ENCODE measurements at regions not wholly inside any gene's neighbourhood (a gene's known extent, or its start where the extent isn't known, plus 50 kb on each side); places are given as distances from the start of the nearest gene placed in this dataset.

DNA sequence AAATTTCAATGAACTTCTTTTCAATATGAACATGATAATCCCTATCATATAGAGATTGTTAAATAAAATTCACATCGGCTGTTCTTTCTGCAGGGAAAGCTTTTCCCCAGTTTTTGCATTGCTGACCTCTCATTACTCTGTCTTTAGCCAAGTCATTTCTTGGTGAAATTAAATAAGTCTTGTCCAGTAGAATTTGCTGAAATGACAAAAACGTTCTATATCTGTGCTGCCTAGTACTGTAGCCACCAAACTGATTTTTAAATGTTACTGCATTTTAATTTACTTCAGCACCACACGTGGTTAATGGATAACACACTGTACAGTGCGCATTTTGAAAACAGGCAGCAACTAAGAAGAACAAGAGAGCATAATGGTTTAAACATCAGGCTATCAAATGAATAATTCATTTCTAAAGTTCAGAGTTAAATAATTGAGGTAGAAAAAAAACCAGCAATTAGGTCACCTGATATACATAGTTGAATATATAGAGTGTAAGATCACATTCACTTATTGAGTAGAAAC lies 178.9 kb downstream of the LIG4 start:
- Histone ChIP-seq H3K9ac (ENCODE audit: low read length) (no peak overlapping the region), H3K36me3 (ENCODE audit: insufficient read depth, low read length) (no peaks in the 10 kb centered on the region), H3K9me2 (ENCODE audit: insufficient read depth, low read length) (no peaks in the 10 kb centered on the region), H3K79me2 (replicated peaks; ENCODE audit: insufficient read depth, low read length) (no peaks in the 10 kb centered on the region), H3K4me2 (ENCODE audit: low read length) (no peak overlapping the region), H2AFZ (ENCODE audit: low read depth, low read length) (no peak overlapping the region), H3K4me3 (ENCODE audit: low read length) (no peak overlapping the region), H3K9me3 (ENCODE audit: low read length) (no peaks in the 10 kb centered on the region), H3K27ac (ENCODE audit: low read length) (no peak overlapping the region), H3F3A (ENCODE audit: insufficient read depth, low read length, poor library complexity, severe bottlenecking) (no peaks in the 10 kb centered on the region), H3K27me3 (ENCODE audit: insufficient read depth, low read depth, low read length) (no peaks in the 10 kb centered on the region), H4K20me1 (ENCODE audit: insufficient read depth) (no peaks in the 10 kb centered on the region)
- TF ChIP-seq MXI1 (conservative IDR thresholded peaks at IDR 0.05; ENCODE audit: poor library complexity, severe bottlenecking) (no peak), EZH2 (IDR thresholded peaks at IDR 0.05; ENCODE audit: borderline replicate concordance, insufficient read depth, low read length, poor library complexity, severe bottlenecking) (no peak), EP300 (conservative IDR thresholded peaks at IDR 0.05; ENCODE audit: poor library complexity, severe bottlenecking) (no peak), TAF1 (IDR thresholded peaks at IDR 0.05; ENCODE audit: low read depth) (no peak), RAD21 (conservative IDR thresholded peaks at IDR 0.05) (no peak), POLR2AphosphoS5 (IDR thresholded peaks at IDR 0.05) (no peak)
- TF ChIP-seq, protein P1, sequence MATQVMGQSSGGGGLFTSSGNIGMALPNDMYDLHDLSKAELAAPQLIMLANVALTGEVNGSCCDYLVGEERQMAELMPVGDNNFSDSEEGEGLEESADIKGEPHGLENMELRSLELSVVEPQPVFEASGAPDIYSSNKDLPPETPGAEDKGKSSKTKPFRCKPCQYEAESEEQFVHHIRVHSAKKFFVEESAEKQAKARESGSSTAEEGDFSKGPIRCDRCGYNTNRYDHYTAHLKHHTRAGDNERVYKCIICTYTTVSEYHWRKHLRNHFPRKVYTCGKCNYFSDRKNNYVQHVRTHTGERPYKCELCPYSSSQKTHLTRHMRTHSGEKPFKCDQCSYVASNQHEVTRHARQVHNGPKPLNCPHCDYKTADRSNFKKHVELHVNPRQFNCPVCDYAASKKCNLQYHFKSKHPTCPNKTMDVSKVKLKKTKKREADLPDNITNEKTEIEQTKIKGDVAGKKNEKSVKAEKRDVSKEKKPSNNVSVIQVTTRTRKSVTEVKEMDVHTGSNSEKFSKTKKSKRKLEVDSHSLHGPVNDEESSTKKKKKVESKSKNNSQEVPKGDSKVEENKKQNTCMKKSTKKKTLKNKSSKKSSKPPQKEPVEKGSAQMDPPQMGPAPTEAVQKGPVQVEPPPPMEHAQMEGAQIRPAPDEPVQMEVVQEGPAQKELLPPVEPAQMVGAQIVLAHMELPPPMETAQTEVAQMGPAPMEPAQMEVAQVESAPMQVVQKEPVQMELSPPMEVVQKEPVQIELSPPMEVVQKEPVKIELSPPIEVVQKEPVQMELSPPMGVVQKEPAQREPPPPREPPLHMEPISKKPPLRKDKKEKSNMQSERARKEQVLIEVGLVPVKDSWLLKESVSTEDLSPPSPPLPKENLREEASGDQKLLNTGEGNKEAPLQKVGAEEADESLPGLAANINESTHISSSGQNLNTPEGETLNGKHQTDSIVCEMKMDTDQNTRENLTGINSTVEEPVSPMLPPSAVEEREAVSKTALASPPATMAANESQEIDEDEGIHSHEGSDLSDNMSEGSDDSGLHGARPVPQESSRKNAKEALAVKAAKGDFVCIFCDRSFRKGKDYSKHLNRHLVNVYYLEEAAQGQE (IDR thresholded peaks at IDR 0.05; ENCODE audit: borderline replicate concordance), result no peak
- TF ChIP-seq, protein P2, sequence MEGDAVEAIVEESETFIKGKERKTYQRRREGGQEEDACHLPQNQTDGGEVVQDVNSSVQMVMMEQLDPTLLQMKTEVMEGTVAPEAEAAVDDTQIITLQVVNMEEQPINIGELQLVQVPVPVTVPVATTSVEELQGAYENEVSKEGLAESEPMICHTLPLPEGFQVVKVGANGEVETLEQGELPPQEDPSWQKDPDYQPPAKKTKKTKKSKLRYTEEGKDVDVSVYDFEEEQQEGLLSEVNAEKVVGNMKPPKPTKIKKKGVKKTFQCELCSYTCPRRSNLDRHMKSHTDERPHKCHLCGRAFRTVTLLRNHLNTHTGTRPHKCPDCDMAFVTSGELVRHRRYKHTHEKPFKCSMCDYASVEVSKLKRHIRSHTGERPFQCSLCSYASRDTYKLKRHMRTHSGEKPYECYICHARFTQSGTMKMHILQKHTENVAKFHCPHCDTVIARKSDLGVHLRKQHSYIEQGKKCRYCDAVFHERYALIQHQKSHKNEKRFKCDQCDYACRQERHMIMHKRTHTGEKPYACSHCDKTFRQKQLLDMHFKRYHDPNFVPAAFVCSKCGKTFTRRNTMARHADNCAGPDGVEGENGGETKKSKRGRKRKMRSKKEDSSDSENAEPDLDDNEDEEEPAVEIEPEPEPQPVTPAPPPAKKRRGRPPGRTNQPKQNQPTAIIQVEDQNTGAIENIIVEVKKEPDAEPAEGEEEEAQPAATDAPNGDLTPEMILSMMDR (IDR thresholded peaks at IDR 0.05; ENCODE audit: poor library complexity, severe bottlenecking), result no peak

DNA sequence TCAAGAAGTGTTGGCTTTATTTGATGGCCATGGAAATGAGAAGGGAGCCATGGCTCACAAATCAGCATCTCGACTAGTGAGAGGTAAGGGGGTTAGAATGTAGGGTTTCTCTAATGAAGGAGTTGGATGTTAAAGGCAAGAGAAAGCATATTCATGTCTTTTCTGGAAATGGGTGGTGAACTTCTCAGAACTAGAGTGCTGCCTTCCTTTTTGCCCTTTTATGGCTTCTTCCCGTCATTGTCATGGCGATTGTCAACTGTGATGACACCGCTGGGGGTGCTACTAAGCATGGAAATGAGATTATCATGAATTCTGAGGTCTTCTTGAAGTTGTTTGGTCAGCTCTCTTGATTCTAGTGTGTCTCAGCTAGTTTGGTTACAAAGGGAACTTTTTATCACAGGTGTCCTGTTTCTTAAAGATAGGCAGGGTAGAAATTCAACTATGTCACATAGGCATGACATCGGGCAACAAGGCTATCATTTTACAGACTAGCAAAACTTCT lies 180.4 kb downstream of the LIG4 start:
- H3K79me2 ChIP-seq (replicated peaks; ENCODE audit: insufficient read depth, low read length), result no peaks in the 10 kb centered on the region
- H3K4me3 ChIP-seq (ENCODE audit: low read length), result no peak overlapping the region
- H3K9me3 ChIP-seq (ENCODE audit: low read length), result no peaks in the 10 kb centered on the region
- no peak overlapping the region for H3K27ac ChIP-seq (ENCODE audit: low read length)
- no peaks in the 10 kb centered on the region for H3K36me3 ChIP-seq (ENCODE audit: insufficient read depth, low read length)
- no peak overlapping the region for H3K4me2 ChIP-seq (ENCODE audit: low read length)
- H3K9me2 ChIP-seq (ENCODE audit: insufficient read depth, low read length), result no peaks in the 10 kb centered on the region
- no peaks in the 10 kb centered on the region for H3F3A ChIP-seq (ENCODE audit: insufficient read depth, low read length, poor library complexity, severe bottlenecking)
- H2AFZ ChIP-seq (ENCODE audit: low read depth, low read length), result no peak overlapping the region
- H3K27me3 ChIP-seq (ENCODE audit: insufficient read depth, low read depth, low read length), result no peaks in the 10 kb centered on the region
- no peaks in the 10 kb centered on the region for H4K20me1 ChIP-seq (ENCODE audit: insufficient read depth)
- TF ChIP-seq EP300 (conservative IDR thresholded peaks at IDR 0.05; ENCODE audit: poor library complexity, severe bottlenecking) (no peak), RAD21 (conservative IDR thresholded peaks at IDR 0.05) (no peak), MXI1 (conservative IDR thresholded peaks at IDR 0.05; ENCODE audit: poor library complexity, severe bottlenecking) (no peak), EZH2 (IDR thresholded peaks at IDR 0.05; ENCODE audit: borderline replicate concordance, insufficient read depth, low read length, poor library complexity, severe bottlenecking) (no peak), TAF1 (IDR thresholded peaks at IDR 0.05; ENCODE audit: low read depth) (no peak), POLR2AphosphoS5 (IDR thresholded peaks at IDR 0.05) (no peak), SMC3 (conservative IDR thresholded peaks at IDR 0.05; ENCODE audit: poor library complexity) (no peak)
- TF ChIP-seq, protein P1 (IDR thresholded peaks at IDR 0.05; ENCODE audit: borderline replicate concordance), result no peak
- TF ChIP-seq, protein P2 (IDR thresholded peaks at IDR 0.05; ENCODE audit: poor library complexity, severe bottlenecking), result no peak
- H3K9ac ChIP-seq (ENCODE audit: low read length), result no peak overlapping the region

Measured in neural cell (in vitro differentiated cells).